SKM-1 (cell line): ENCODE measurements at regions not wholly inside any gene's neighbourhood (a gene's known extent, or its start where the extent isn't known, plus 50 kb on each side); places are given as distances from the start of the nearest gene placed in this dataset.

ENCODE experiments used
- DNase-seq: peaks from one replicate; lab custom pipeline; 2025; ENCODE audit not compliant: unreplicated experiment; lab: John Stamatoyannopoulos, UW

GRCh38 chr6:25035512-25036435, 100.0 kb upstream of the RIPOR2 start:
- DNase-seq: no peak

GRCh38 chr6:25036461-25036860, 100.7 kb upstream of the RIPOR2 start:
- DNase-seq: no peak

- no peak for DNase-seq
Measured at GRCh38 chr6:25038300-25038699, 102.5 kb upstream of the RIPOR2 start.

- no peak for DNase-seq
Measured at GRCh38 chr6:25038999-25039398, 103.2 kb upstream of the RIPOR2 start.

GRCh38 chr6:25041485-25042035, 105.8 kb upstream of the RIPOR2 start:
- no peak for DNase-seq

DNA sequence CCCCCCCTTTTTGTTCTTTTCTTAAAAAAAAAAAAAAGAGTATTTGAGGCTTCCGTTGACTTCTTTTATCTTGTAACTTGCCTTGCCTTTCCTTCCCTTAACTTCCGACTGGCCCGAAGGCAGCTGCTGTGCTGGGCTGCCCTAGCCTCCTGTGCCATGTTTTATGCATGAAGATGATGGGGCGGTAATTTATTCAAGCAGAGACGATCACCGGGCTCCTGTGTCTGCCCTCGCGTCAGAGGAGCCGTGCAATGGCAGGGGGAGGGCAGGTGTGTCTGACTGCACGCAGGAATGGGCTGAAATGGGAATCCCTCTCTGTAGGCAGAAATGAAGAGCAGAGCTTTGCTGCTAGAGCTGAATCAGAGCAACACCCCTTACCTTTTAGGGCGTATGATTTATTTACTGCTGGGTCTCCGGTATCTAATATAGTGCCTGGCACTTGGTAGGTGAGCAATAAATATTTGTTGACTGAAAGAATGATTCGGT, 106.3 kb upstream of the RIPOR2 start:
- DNase-seq: no peak

DNA sequence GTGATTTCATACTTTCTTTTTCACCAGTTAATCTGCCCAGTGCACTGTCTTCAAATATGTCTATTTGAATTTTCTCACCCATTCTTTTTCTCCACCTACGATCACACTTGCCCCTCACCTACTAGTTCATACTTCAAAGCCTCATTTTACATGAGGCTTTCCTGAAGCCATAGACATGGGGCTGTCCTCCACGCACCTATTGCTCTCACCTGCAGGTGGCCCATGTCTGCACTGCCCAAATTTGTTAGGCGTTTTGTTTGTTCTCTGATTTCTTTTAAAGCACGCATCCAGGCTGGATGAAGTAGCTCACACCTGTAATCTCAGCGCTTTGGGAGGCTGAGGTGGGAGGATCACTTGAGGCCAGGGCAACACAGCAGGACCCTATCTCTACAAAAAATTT, 106.8 kb upstream of the RIPOR2 start:
- no peak for DNase-seq

DNA sequence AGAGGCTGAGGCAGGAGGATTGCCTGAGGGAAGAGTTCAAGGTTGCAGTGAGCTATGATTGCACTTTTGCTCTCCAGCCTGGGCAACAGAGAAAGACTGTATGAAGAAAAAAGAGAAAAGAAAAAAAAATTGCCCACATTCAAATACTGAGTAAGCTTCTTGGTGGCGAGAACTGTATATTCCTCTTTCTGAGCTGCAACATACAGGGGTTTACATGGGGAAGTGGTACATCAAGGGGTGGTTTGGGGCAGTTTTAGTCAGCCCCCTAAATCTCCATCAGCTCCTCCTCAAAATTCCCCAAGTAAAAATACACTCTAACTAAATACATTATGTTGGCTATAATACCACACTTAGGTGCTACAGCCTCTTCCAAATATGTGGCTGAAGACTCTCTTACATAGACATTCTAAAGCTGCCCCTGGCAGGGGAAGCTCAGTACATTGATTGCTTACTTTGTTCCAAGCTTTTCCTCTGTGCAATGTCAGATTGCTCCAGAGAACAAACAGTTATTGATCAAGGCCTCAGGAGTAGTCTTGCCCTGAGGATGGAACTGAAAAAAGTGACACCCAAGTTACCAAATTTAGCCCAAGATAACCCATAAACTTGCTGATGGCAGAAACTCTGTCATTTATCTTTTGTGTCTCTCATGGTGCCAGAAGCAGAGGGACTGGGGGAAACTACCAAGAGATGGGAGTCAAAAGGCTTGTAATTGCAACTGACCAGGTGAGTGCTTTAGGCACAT, 107.4 kb upstream of the RIPOR2 start:
- DNase-seq: no peak

DNA sequence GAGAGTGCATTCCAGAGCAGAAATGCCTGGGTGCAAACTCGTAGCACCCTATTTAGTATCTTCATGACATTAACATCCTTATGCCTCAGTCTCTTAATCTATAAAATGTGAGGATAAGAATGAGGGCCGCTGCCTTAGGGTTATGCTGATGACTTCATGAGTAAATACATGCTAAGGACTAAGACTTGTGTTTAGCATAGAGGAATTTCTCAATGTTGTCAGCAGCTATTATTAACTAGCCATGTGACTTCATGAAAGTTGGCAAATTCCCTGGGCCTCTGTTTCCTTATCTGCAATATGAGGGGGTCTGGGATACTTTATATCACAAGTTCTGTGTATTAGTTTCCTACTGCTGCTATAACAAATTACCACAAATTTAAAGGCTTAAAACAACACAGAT, 108.1 kb upstream of the RIPOR2 start:
- DNase-seq: no peak

DNA sequence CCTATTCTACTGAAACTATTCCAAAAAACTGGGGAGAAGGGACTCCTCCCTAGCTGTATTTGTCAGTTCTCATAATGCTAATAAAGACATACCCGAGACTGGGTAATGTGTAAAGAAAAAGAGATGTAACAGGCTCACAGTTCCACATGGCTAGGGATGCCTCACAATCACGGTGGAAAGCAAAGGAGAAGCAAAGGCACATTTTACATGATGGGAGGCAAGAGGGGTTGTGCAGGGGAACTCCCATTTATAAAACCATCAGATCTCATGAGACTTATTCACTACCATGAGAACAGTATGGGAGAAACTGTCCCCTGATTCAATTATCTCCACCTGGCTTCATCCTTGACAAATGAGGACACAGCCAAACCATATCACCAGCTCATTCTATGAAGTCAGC, 111.2 kb upstream of the RIPOR2 start:
- DNase-seq: no peak

GRCh38 chr6:25050356-25050755, 114.6 kb upstream of the RIPOR2 start:
- DNase-seq: no peak

DNA sequence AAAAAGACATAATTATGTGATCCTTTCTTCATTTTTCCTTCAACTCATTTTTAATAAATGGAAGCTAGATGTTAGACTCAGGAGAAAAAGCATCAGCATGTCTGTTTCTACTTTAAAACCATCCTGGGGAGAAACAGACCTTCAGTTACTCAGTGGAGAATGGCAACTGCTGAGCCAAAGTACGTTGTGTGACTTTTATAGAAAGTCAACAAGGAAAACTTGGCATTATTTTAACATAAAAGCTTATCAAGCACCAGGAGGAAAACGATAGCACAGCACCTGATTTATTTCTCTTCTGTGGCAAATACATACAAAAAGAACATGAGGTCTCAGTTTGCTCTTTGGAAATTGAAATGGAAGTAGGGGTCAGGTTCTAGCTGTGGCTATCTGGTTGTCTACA, 115.3 kb upstream of the RIPOR2 start:
- no peak for DNase-seq

DNA sequence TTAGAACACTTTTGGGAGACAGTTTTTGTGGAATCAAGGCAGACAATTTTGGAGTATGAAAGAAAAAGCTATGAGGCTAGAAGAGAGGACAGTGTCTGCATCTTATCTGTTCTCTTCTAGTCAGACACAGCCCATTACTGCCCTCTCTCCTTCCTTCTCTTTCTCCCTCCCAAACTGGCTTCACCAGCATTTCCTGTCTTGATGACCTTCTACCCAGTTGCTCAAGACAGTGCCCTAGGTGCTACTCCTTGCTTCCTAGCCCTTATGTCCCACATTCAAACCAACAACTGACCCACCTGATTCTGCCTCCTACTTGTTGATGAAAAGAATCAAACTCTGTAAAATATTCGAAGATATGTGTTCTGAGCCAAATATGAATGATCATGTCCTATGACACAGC, 116.4 kb upstream of the RIPOR2 start:
- DNase-seq: no peak

- DNase-seq: no peak
Measured at GRCh38 chr6:25053875-25054371, 118.2 kb upstream of the RIPOR2 start.

DNA sequence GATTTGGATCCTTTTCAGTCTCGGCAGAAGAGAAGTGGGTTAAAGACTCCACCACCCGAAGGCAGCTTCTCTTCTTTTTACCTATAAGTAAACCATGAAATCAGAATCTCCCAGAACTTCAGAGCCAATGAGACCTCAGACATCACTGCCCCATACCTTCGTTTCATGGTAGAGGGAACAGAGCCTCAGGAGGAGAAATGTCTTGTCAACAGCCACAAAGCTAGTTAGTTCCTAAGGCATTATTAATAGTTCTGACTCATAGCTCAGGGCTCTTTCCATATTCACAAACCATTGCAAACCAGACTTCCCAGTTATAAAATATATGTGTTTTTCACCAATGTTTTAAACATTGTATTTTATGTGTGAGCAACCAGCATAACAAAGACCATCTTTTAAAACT, 118.7 kb upstream of the RIPOR2 start:
- no peak for DNase-seq

GRCh38 chr6:25056130-25056529, 120.4 kb upstream of the RIPOR2 start:
- peak; percentile 64 for DNase-seq

DNA sequence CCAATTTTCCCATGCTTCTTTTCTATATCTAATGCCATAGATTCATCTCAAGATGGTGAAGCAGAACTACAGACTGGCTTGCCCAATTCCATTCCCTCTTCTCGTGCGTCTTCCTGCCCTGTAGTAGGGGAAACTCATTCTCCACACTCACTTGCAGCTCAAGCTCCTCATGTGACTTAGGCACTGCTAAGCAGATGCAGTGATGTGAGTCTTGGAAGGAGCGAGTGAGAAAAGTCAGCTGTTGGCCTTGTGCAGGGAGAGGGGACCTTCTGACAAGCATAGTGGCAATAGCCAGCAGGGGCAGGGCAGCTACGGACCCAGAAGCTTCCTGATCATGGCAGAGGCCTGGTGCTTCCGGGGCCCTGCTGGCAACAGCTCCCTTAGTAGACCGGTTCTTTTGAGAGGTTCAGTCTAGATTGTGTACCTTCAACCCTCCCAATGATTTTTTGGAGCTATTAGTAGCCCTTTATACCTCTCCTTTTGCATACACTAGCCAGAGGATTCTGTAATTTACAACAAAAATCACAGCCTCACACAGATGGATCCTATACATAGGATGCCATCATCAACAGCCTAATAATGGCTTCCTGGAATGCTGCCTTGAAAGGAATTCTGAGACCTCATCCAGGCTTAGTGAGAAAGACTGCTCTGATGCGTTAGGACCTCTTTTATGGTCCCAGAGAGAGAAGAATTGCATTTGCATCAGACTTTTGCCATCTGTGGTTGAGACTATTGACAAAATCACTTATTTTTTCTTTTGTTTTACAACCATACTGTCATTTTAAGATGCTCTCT, 121.5 kb upstream of the RIPOR2 start:
- no peak for DNase-seq

- DNase-seq: no peak
Measured at GRCh38 chr6:25058441-25058840, 122.7 kb upstream of the RIPOR2 start.

- DNase-seq: no peak
Measured at GRCh38 chr6:25058941-25059340, 123.2 kb upstream of the RIPOR2 start.

- DNase-seq: no peak
Measured at GRCh38 chr6:25060522-25060921, 124.8 kb upstream of the RIPOR2 start.
